Left kidney (tissue), 1 donor: ENCODE measurements at regions not wholly inside any gene's neighbourhood (a gene's known extent, or its start where the extent isn't known, plus 50 kb on each side); places are given as distances from the start of the nearest gene placed in this dataset.
"Not testable (repeated sequence)": the region's sequence is repeated elsewhere in the genome, so short reads cannot be mapped to it uniquely, and the experiment has no call there.

Experiments used
- DNase-seq: peaks from one replicate; pipeline ENCODE4 v3.0.0-alpha.2; 2013

- no peak for DNase-seq
Measured at GRCh38 chr12:77256956-77257355, 191.6 kb upstream of the E2F7 start.

- no peak for DNase-seq
Measured at GRCh38 chr12:77253321-77253720, 188.0 kb upstream of the E2F7 start.

- DNase-seq, result no peak
Measured at GRCh38 chr12:77251799-77252198, 186.4 kb upstream of the E2F7 start.

- DNase-seq, result no peak
Measured at GRCh38 chr12:77249892-77250291, 184.5 kb upstream of the E2F7 start.

GRCh38 chr12:77248036-77248435, 182.7 kb upstream of the E2F7 start:
- no peak for DNase-seq

- DNase-seq, result no peak
Measured at GRCh38 chr12:77247542-77247941, 182.2 kb upstream of the E2F7 start.

- no peak for DNase-seq
Measured at GRCh38 chr12:77243345-77243744, 178.0 kb upstream of the E2F7 start.

- no peak for DNase-seq
Measured at GRCh38 chr12:77239617-77240016, 174.2 kb upstream of the E2F7 start.

- no peak for DNase-seq
Measured at GRCh38 chr12:77238335-77238734, 173.0 kb upstream of the E2F7 start.

GRCh38 chr12:77237896-77238295, 172.5 kb upstream of the E2F7 start:
- no peak for DNase-seq

GRCh38 chr12:77236066-77236465, 170.7 kb upstream of the E2F7 start:
- no peak for DNase-seq

GRCh38 chr12:77232045-77232444, 166.7 kb upstream of the E2F7 start:
- DNase-seq, result no peak

GRCh38 chr12:77231501-77231918, 166.1 kb upstream of the E2F7 start:
- DNase-seq, result no peak

- DNase-seq, result no peak
Measured at GRCh38 chr12:77229640-77230442, 164.5 kb upstream of the E2F7 start.

- DNase-seq, result no peak
Measured at GRCh38 chr12:77228376-77228775, 163.0 kb upstream of the E2F7 start.

GRCh38 chr12:77226368-77226767, 161.0 kb upstream of the E2F7 start:
- DNase-seq, result no peak

GRCh38 chr12:77225373-77225772, 160.0 kb upstream of the E2F7 start:
- DNase-seq, result no peak

GRCh38 chr12:77224346-77224745, 159.0 kb upstream of the E2F7 start:
- no peak for DNase-seq

GRCh38 chr12:77222336-77222735, 157.0 kb upstream of the E2F7 start:
- DNase-seq, result no peak

GRCh38 chr12:77220586-77220985, 155.2 kb upstream of the E2F7 start:
- no peak for DNase-seq

- no peak for DNase-seq
Measured at GRCh38 chr12:77218278-77218677, 152.9 kb upstream of the E2F7 start.

- not testable (repeated sequence) for DNase-seq
Measured at GRCh38 chr12:77216136-77216535, 150.8 kb upstream of the E2F7 start.

GRCh38 chr12:77214136-77214535, 148.8 kb upstream of the E2F7 start:
- no peak for DNase-seq

GRCh38 chr12:77213319-77213718, 147.9 kb upstream of the E2F7 start:
- DNase-seq, result peak; percentile 8
